ENCODE measurements at regions not wholly inside any gene's neighbourhood (a gene's known extent, or its start where the extent isn't known, plus 50 kb on each side); places are given as distances from the start of the nearest gene placed in this dataset.

GRCh38 chr1:239268007-239268406 lies 118.4 kb upstream of the CHRM3 start:
- Histone ChIP-seq H2AFZ (ENCODE audit: low read length) (no peak overlapping the region), H4K20me1 (ENCODE audit: control insufficient read depth, insufficient read depth, insufficient read length) (no peaks in the 10 kb centered on the region), H2AK5ac (ENCODE audit: insufficient read length, low read length) (no peak overlapping the region), H4K5ac (ENCODE audit: insufficient read length, low read depth, low read length) (no peak overlapping the region), H3K18ac (ENCODE audit: insufficient read length, low read depth, low read length) (no peak overlapping the region), H3T11ph (ENCODE audit: low read length) (no peak overlapping the region), H3K4me1 (ENCODE audit: insufficient read depth, low read length) (no peaks in the 10 kb centered on the region), H2BK120ac (ENCODE audit: low read depth, low read length, poor library complexity, severe bottlenecking) (no peak overlapping the region), H4K8ac (replicated peaks; ENCODE audit: insufficient read length, low read depth, low read length) (no peak overlapping the region), H3K79me2 (ENCODE audit: insufficient read depth, low read length) (no peaks in the 10 kb centered on the region), H3K27ac (ENCODE audit: insufficient read length, low read depth, low read length) (no peak overlapping the region), H3K27me3 (ENCODE audit: insufficient read depth, low read length) (no peaks in the 10 kb centered on the region), H2BK20ac (ENCODE audit: low read depth, low read length, poor library complexity, severe bottlenecking) (no peak overlapping the region), H2BK15ac (ENCODE audit: low read depth, low read length) (no peak overlapping the region), H4K91ac (ENCODE audit: insufficient read length, low read depth, low read length) (no peak overlapping the region), H2BK12ac (ENCODE audit: insufficient read length, low read depth, low read length) (no peak overlapping the region), H3K79me1 (ENCODE audit: insufficient read depth, low read depth, low read length, poor library complexity, severe bottlenecking) (no peaks in the 10 kb centered on the region), H3K4ac (ENCODE audit: low read depth, low read length) (no peak overlapping the region), H3K9me3 (ENCODE audit: control insufficient read depth, low read depth, low read length) (no peaks in the 10 kb centered on the region), H3K4me2 (ENCODE audit: insufficient read depth, insufficient read length, low read length) (no peak overlapping the region), H3K56ac (ENCODE audit: insufficient read length, low read depth, low read length) (no peak overlapping the region), H3K23me2 (ENCODE audit: insufficient read length, low read depth, low read length, poor library complexity, severe bottlenecking) (no peaks in the 10 kb centered on the region), H3K9ac (ENCODE audit: extremely low read depth, insufficient read length, low read length) (no peak overlapping the region), H2BK5ac (ENCODE audit: insufficient read length, low read length) (no peak overlapping the region), H3K14ac (ENCODE audit: insufficient read depth, low read length) (no peak overlapping the region), H3K23ac (ENCODE audit: insufficient read length, low read depth, low read length) (no peak overlapping the region)
- Mint-ChIP-seq H3K4me3 (no peak overlapping the region), H3K27ac (peak overlapping the region in 1 of 3 experiments; percentile 32; a peak in 1 of 7 replicates), H3K4me1 (0 out of 4 replicates have a peak, but pooled peaks cover 0 to 2% of the 10 kb centered on the region in 2 experiments), H3K9me3 (no peaks in the 10 kb centered on the region), H3K36me3 (ENCODE audit: insufficient read depth in 1 of 3, low read depth in 3 of 3) (no peaks in the 10 kb centered on the region), H3K27me3 (ENCODE audit: low read depth) (no peaks in the 10 kb centered on the region)
- TF ChIP-seq CTCF (conservative IDR thresholded peaks at IDR 0.05) = no peak
- no peak for DNase-seq
- no CpG with 5 or more reads among the region's 6 CpGs for WGBS (ENCODE audit: extremely low coverage, insufficient read length, low lambda C conversion rate)
